ENCODE measurements at regions not wholly inside any gene's neighbourhood (a gene's known extent, or its start where the extent isn't known, plus 50 kb on each side); places are given as distances from the start of the nearest gene placed in this dataset.

DNA sequence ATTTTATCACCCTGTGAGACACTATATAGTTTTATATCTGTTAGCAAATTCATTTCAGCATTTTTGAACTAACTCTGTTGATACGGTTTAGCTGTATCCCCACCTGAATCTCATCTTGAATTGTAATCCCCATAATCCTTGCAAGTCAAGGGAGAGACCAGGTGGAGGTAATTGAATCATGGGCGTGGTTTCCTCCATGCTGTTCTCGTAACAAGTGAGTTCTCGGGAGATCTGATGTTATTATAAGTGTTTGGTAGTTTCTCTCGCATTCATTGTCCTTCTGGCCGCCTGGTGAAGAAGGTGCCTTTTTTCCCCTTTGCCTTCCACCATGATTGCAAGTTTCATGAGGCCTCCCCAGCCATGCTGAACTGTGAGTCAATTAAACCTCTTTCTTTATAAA, 53.2 kb upstream of the TMC3 start:
- TF ChIP-seq, protein P1, sequence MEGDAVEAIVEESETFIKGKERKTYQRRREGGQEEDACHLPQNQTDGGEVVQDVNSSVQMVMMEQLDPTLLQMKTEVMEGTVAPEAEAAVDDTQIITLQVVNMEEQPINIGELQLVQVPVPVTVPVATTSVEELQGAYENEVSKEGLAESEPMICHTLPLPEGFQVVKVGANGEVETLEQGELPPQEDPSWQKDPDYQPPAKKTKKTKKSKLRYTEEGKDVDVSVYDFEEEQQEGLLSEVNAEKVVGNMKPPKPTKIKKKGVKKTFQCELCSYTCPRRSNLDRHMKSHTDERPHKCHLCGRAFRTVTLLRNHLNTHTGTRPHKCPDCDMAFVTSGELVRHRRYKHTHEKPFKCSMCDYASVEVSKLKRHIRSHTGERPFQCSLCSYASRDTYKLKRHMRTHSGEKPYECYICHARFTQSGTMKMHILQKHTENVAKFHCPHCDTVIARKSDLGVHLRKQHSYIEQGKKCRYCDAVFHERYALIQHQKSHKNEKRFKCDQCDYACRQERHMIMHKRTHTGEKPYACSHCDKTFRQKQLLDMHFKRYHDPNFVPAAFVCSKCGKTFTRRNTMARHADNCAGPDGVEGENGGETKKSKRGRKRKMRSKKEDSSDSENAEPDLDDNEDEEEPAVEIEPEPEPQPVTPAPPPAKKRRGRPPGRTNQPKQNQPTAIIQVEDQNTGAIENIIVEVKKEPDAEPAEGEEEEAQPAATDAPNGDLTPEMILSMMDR (IDR thresholded peaks at IDR 0.05) = no peak
- TF ChIP-seq ZFX (IDR thresholded peaks at IDR 0.05; ENCODE audit: borderline replicate concordance) = no peak
